IMR-90 (cell line): ENCODE measurements at regions not wholly inside any gene's neighbourhood (a gene's known extent, or its start where the extent isn't known, plus 50 kb on each side); places are given as distances from the start of the nearest gene placed in this dataset.

Experiments
- ATAC-seq: fragments of 200-7000 bp; cut with Tn5 transposase; 2 replicates; pipeline ENCODE4 v1.9.1; 2020; ENCODE audit warnings: low read depth, mild to moderate bottlenecking, moderate library complexity
- BruUV-seq: library from RNA; stranded (reverse); fragments of 400-500 nt; replicated peaks from 2 replicates; lab custom pipeline; 2021; lab: Mats Ljungman, UMichigan
- CTCF ChIA-PET: fragments of 300-600 bp; formaldehyde crosslinking; extraction: SDS; loops from one replicate; lab custom pipeline; 2021; ENCODE audit warnings: antibody characterized with exemption; lab: Yijun Ruan, JAX
- POLR2A ChIA-PET: fragments of 300-600 bp; sonication (Branson Sonifier 250); formaldehyde crosslinking; loops from one replicate; lab custom pipeline; 2022; ENCODE audit warnings: antibody characterized with exemption; ENCODE audit not compliant: unreplicated experiment; lab: Charles Lee
- DNase-seq: peaks from one replicate; pipeline ENCODE4 v3.0.0; 2013
- H2AFZ ChIP-seq: replicated peaks from 2 replicates; pipeline ENCODE3; 2013; ENCODE audit warnings: low read length, mild to moderate bottlenecking; ENCODE audit not compliant: poor library complexity
- H2AK5ac ChIP-seq: 2 replicates; pipeline ENCODE4 v1.6.1; 2013; ENCODE audit warnings: low read depth, low read length, inconsistent platforms
- H2AK9ac ChIP-seq: replicated peaks from 2 replicates; pipeline ENCODE3; 2013; ENCODE audit warnings: mild to moderate bottlenecking, low read depth, low read length, moderate library complexity; ENCODE audit not compliant: poor library complexity
- H2BK120ac ChIP-seq: 2 replicates; pipeline ENCODE4 v1.6.1; 2013; ENCODE audit warnings: low read depth, low read length, inconsistent platforms
- H2BK15ac ChIP-seq: 3 replicates; pipeline ENCODE4 v1.6.1; 2013; ENCODE audit warnings: low read depth, low read length, inconsistent platforms
- H2BK20ac ChIP-seq: 2 replicates; pipeline ENCODE4 v1.6.1; 2013; ENCODE audit warnings: low read depth, mild to moderate bottlenecking, inconsistent platforms, low read length, moderate library complexity
- H2BK5ac ChIP-seq: 2 replicates; pipeline ENCODE4 v1.6.1; 2013; ENCODE audit warnings: mild to moderate bottlenecking, low read depth, low read length, inconsistent platforms; ENCODE audit not compliant: poor library complexity, severe bottlenecking
- H3K14ac ChIP-seq: replicated peaks from 2 replicates; pipeline ENCODE4 v1.6.1; 2013; ENCODE audit warnings: low read depth, low read length, inconsistent platforms
- H3K18ac ChIP-seq: 2 replicates; pipeline ENCODE4 v1.6.1; 2013; ENCODE audit warnings: low read depth, low read length, control low read depth
- H3K23ac ChIP-seq: 2 replicates; pipeline ENCODE4 v1.6.1; 2013; ENCODE audit warnings: low read depth, low read length, inconsistent platforms
- H3K27ac ChIP-seq: 2 replicates; pipeline ENCODE4 v1.5.1; 2013; ENCODE audit warnings: mild to moderate bottlenecking, control low read depth, low read length; ENCODE audit not compliant: insufficient read depth
- H3K27me3 ChIP-seq: 2 replicates; pipeline ENCODE4 v1.6.1; 2013; ENCODE audit warnings: low read length; ENCODE audit not compliant: control insufficient read depth, insufficient read depth
- H3K36me3 ChIP-seq: 2 replicates; pipeline ENCODE4 v1.6.1; 2013; ENCODE audit warnings: low read length, mixed read lengths; ENCODE audit not compliant: control insufficient read depth, insufficient read depth
- H3K4ac ChIP-seq: 2 replicates; pipeline ENCODE4 v1.6.1; 2013; ENCODE audit warnings: low read depth, low read length, inconsistent platforms
- H3K4me1 ChIP-seq: 2 replicates; pipeline ENCODE4 v1.6.1; 2013; ENCODE audit warnings: low read length, mixed read lengths; ENCODE audit not compliant: control insufficient read depth, insufficient read depth
- H3K4me2 ChIP-seq: 2 replicates; pipeline ENCODE4 v1.6.1; 2013; ENCODE audit warnings: low read depth, mild to moderate bottlenecking, control low read depth, low read length, moderate library complexity
- H3K4me3 ChIP-seq: 2 replicates; pipeline ENCODE4 v1.5.1; 2013; ENCODE audit warnings: low read depth, mild to moderate bottlenecking, control low read depth, low read length, moderate library complexity; ENCODE audit not compliant: insufficient read depth
- H3K56ac ChIP-seq: 2 replicates; pipeline ENCODE4 v1.6.1; 2013; ENCODE audit warnings: low read length, inconsistent platforms; ENCODE audit not compliant: insufficient read depth; ENCODE audit errors: extremely low read depth
- H3K79me1 ChIP-seq, 2 experiments: 2 replicates each; pipeline ENCODE4 v1.6.1; 2013; ENCODE audit warnings: low read length in 2 of 2, inconsistent platforms in 1 of 2, low read depth in 1 of 2
- H3K9ac ChIP-seq: 2 replicates; pipeline ENCODE4 v1.6.1; 2013; ENCODE audit warnings: low read depth, low read length, control low read depth
- H3K9me1 ChIP-seq: 2 replicates; pipeline ENCODE4 v1.6.1; 2013; ENCODE audit warnings: low read length, inconsistent platforms; ENCODE audit not compliant: insufficient read depth
- H3K9me3 ChIP-seq: 2 replicates; pipeline ENCODE4 v1.6.1; 2013; ENCODE audit warnings: low read length; ENCODE audit not compliant: control insufficient read depth, insufficient read depth
- H4K20me1 ChIP-seq: 2 replicates; pipeline ENCODE4 v1.6.1; 2013; ENCODE audit warnings: low read length, inconsistent platforms; ENCODE audit not compliant: insufficient read depth
- H4K5ac ChIP-seq: 2 replicates; pipeline ENCODE4 v1.6.1; 2013; ENCODE audit warnings: mild to moderate bottlenecking, low read depth, low read length, control low read depth
- H4K8ac ChIP-seq, 2 experiments: 2 replicates each; pipeline ENCODE4 v1.6.1; 2013; ENCODE audit warnings: low read depth in 2 of 2, low read length in 2 of 2, control low read depth in 1 of 2, inconsistent platforms in 1 of 2
- H4K91ac ChIP-seq: 2 replicates; pipeline ENCODE4 v1.6.1; 2013; ENCODE audit warnings: low read depth, low read length, inconsistent platforms; ENCODE audit not compliant: insufficient read depth
- MXI1 ChIP-seq: IDR thresholded peaks from 2 replicates; pipeline ENCODE4 v1.6.1; 2012; ENCODE audit warnings: low read depth, mild to moderate bottlenecking, low read length, moderate library complexity, borderline replicate concordance
- SMC3 ChIP-seq: fragments of 150-350 bp; IDR thresholded peaks from 2 replicates; pipeline ENCODE4 v1.6.1; 2016; ENCODE audit warnings: low read depth, mild to moderate bottlenecking, antibody characterized with exemption, low read length, moderate library complexity
- WGBS, 2 experiments: methylation state at CpG; one replicate each; pipeline versions ENCODE4 v1.1.5 to v1.1.7; 2013; ENCODE audit warnings: missing lambda C conversion rate in 2 of 2; ENCODE audit not compliant: insufficient read length in 1 of 2; ENCODE audit errors: extremely low coverage in 2 of 2; 5-methylcytosine and 5-hydroxymethylcytosine counted together
- dilution Hi-C: fragments of 300-500 bp; cut with HindIII; formaldehyde crosslinking; loops from one replicate; pipeline ENCODE4 v1.14.3; 2018; ENCODE audit warnings: low sequenced_read_pairs; ENCODE audit not compliant: unreplicated experiment
- in situ Hi-C: fragments of 300-500 bp; cut with MboI; formaldehyde crosslinking; loops from 3 replicates; pipeline ENCODE4 v1.14.3; 2019; ENCODE audit warnings: low sequenced_read_pairs, inconsistent platforms, mixed read lengths
- intact Hi-C: fragments of 100-400 bp; cut with micrococcal nuclease; formaldehyde crosslinking; loops from 2 replicates; pipeline ENCODE4 v1.10.0; 2022

DNA sequence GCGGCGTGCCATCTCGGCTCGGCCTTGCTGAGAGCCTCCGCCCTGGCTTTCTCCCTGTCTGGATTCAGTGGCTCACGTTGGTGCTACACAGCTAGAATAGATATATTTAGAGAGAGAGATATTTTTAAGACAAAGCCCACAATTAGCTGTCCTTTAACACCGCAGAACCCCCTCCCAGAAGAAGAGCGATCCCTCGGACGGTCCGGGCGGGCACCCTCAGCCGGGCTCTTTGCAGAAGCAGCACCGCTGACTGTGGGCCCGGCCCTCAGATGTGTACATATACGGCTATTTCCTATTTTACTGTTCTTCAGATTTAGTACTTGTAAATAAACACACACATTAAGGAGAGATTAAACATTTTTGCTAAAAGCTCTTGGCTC is 54.1 kb downstream of the PLXNA1 start:
- no peak overlapping the region for H4K8ac ChIP-seq
- H2AK5ac ChIP-seq = no peak overlapping the region
- no peak overlapping the region for H3K4ac ChIP-seq
- no peak overlapping the region for H3K23ac ChIP-seq
- DNase-seq = no peak
- no peak overlapping the region for H3K4me2 ChIP-seq
- H3K4me3 ChIP-seq = no peak overlapping the region
- intact Hi-C loops (no loop called here), in situ Hi-C loops (no loop called here), dilution Hi-C loops (no loop called here)
- no peak overlapping the region for H3K9ac ChIP-seq
- no TSS peak for BruUV-seq
- no peaks in the 10 kb centered on the region; the same call in 1 of the 2 replicates for H3K9me1 ChIP-seq
- no peak overlapping the region for H2AFZ ChIP-seq
- no peak overlapping the region for H2BK20ac ChIP-seq
- H3K18ac ChIP-seq = no peak overlapping the region
- H3K36me3 ChIP-seq = peaks cover 21% of the 10 kb centered on the region
- no peak overlapping the region for H3K14ac ChIP-seq
- no peak overlapping the region for H3K56ac ChIP-seq
- no peak overlapping the region for H2BK15ac ChIP-seq
- no peak overlapping the region for H4K5ac ChIP-seq
- TF ChIP-seq MXI1 (no peak), SMC3 (no peak)
- no peak for ATAC-seq
- H3K4me1 ChIP-seq = no peaks in the 10 kb centered on the region; the same call in 1 of the 2 replicates
- no peak overlapping the region for H4K91ac ChIP-seq
- no peaks in the 10 kb centered on the region for H3K79me1 ChIP-seq
- H2BK120ac ChIP-seq = no peak overlapping the region
- ChIA-PET CTCF (no interaction called here), POLR2A (no interaction called here)
- peaks cover 3% of the 10 kb centered on the region for H3K27me3 ChIP-seq
- no peaks in the 10 kb centered on the region; the same call in 1 of the 2 replicates for H4K20me1 ChIP-seq
- H3K27ac ChIP-seq = no peak overlapping the region
- no peak overlapping the region for H2AK9ac ChIP-seq
- no peaks in the 10 kb centered on the region for H3K9me3 ChIP-seq
- H2BK5ac ChIP-seq = no peak overlapping the region
- WGBS, 2 experiments = no CpG with 5 or more reads among the region's 16 CpGs
